WERI-Rb-1 (cell line): ENCODE measurements at regions not wholly inside any gene's neighbourhood (a gene's known extent, or its start where the extent isn't known, plus 50 kb on each side); places are given as distances from the start of the nearest gene placed in this dataset.
A peak's percentile ranks its signal among the peaks of the same experiment; 100 is the strongest.

Experiments
- DNase-seq: peaks from one replicate; pipeline ENCODE4 v3.0.0-alpha.2; 2020
- H3K27ac ChIP-seq: fragments of 250-450 bp; sonication (Bioruptor Pico); 2 replicates; pipeline ENCODE4 v1.5.1; 2020; ENCODE audit warnings: mild to moderate bottlenecking, moderate library complexity
- H3K27me3 ChIP-seq: fragments of 250-450 bp; sonication (Bioruptor Pico); 2 replicates; pipeline ENCODE4 v1.5.1; 2021; ENCODE audit warnings: mild to moderate bottlenecking, low read depth, moderate library complexity; ENCODE audit not compliant: insufficient read depth, severe bottlenecking
- H3K36me3 ChIP-seq: fragments of 250-450 bp; sonication (Bioruptor Pico); 2 replicates; pipeline ENCODE4 v1.5.1; 2020; ENCODE audit warnings: mild to moderate bottlenecking, moderate library complexity
- H3K4me3 ChIP-seq: 2 replicates; pipeline ENCODE4 v1.5.1; 2011; ENCODE audit warnings: low read depth, mild to moderate bottlenecking, control low read depth, low read length
- H3K9me3 ChIP-seq: fragments of 250-450 bp; sonication (Bioruptor Pico); 2 replicates; pipeline ENCODE4 v1.5.1; 2021; ENCODE audit warnings: mild to moderate bottlenecking, moderate library complexity; ENCODE audit not compliant: severe bottlenecking
- TF ChIP-seq, protein P1 (sequence below): IDR thresholded peaks from 2 replicates; pipeline ENCODE4 v1.5.1; 2011; ENCODE audit warnings: low read depth, mild to moderate bottlenecking, control low read depth, inconsistent platforms, low read length

DNA sequence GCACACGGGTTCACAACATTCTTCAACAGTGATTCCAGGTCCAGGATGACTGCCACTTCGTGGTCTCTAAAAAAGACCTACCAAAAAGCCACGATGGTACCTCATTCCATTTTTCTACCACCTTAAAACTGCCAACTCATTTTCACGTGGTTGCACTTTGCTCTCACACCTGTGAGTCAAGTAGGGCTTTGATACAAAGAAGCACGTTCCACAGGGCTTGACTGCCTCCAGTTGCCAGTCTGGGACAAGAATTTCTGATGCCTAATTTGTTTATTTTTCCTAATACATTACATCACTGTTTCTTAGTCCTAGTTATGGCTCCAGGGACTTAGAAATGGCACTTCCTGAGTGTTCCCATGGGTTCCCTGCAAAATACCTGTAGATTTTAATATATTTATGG is 911.6 kb upstream of the EEF2KMT start:
- Histone ChIP-seq H3K27ac (no peak overlapping the region), H3K36me3 (no peaks in the 10 kb centered on the region), H3K4me3 (no peak overlapping the region), H3K9me3 (no peaks in the 10 kb centered on the region), H3K27me3 (no peaks in the 10 kb centered on the region)
- no peak for DNase-seq
- TF ChIP-seq, protein P1, sequence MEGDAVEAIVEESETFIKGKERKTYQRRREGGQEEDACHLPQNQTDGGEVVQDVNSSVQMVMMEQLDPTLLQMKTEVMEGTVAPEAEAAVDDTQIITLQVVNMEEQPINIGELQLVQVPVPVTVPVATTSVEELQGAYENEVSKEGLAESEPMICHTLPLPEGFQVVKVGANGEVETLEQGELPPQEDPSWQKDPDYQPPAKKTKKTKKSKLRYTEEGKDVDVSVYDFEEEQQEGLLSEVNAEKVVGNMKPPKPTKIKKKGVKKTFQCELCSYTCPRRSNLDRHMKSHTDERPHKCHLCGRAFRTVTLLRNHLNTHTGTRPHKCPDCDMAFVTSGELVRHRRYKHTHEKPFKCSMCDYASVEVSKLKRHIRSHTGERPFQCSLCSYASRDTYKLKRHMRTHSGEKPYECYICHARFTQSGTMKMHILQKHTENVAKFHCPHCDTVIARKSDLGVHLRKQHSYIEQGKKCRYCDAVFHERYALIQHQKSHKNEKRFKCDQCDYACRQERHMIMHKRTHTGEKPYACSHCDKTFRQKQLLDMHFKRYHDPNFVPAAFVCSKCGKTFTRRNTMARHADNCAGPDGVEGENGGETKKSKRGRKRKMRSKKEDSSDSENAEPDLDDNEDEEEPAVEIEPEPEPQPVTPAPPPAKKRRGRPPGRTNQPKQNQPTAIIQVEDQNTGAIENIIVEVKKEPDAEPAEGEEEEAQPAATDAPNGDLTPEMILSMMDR = no peak

DNA sequence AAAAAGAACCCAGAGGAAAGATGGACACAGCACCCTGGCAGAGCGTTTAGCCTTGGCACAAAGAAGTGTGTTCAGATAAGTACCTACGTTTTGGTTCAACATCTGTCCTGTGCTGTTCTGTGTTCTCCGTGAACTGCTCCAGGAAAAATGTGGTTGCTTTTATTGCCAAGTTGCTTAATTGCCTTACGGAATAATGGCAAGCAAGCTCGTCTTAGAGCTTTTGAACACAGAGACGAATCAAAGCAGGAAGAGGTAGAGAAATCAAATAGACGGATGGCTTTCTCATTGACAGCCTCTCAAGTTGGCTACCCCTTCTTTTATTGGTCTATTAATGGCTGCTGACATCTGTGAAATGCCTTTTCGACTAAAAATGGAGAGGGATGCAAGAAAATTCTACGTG is 911.1 kb upstream of the EEF2KMT start:
- TF ChIP-seq, protein P1 = no peak
- Histone ChIP-seq H3K4me3 (no peak overlapping the region), H3K36me3 (no peaks in the 10 kb centered on the region), H3K27ac (no peak overlapping the region), H3K27me3 (no peaks in the 10 kb centered on the region), H3K9me3 (no peaks in the 10 kb centered on the region)
- no peak for DNase-seq

- no peak overlapping the region for H3K4me3 ChIP-seq
- DNase-seq = no peak
- no peak overlapping the region for H3K27ac ChIP-seq
- no peaks in the 10 kb centered on the region for H3K27me3 ChIP-seq
- TF ChIP-seq, protein P1 = no peak
- no peaks in the 10 kb centered on the region for H3K9me3 ChIP-seq
- H3K36me3 ChIP-seq = no peaks in the 10 kb centered on the region
Measured at GRCh38 chr16:5993356-5993755, 895.8 kb upstream of the EEF2KMT start.

- Histone ChIP-seq H3K27me3 (no peaks in the 10 kb centered on the region), H3K9me3 (no peaks in the 10 kb centered on the region), H3K27ac (no peak overlapping the region), H3K36me3 (no peaks in the 10 kb centered on the region), H3K4me3 (peak overlapping the region; percentile 26; the same call in 1 of the 2 replicates)
- TF ChIP-seq, protein P1 = no peak
- DNase-seq = peak; percentile 52
Measured at GRCh38 chr16:5982979-5983378, 885.4 kb upstream of the EEF2KMT start.

- H3K27me3 ChIP-seq = no peaks in the 10 kb centered on the region
- no peaks in the 10 kb centered on the region for H3K36me3 ChIP-seq
- TF ChIP-seq, protein P1 = no peak
- no peak overlapping the region for H3K4me3 ChIP-seq
- H3K9me3 ChIP-seq = no peaks in the 10 kb centered on the region
- H3K27ac ChIP-seq = no peak overlapping the region
- DNase-seq = no peak
Measured at GRCh38 chr16:5979905-5980550, 882.4 kb upstream of the EEF2KMT start.

GRCh38 chr16:5977329-5977728 is 879.7 kb upstream of the EEF2KMT start:
- TF ChIP-seq, protein P1 = no peak

More at GRCh38 chr16:5977329-5977728, 879.7 kb upstream of the EEF2KMT start:
- Histone ChIP-seq H3K27me3 (no peaks in the 10 kb centered on the region), H3K36me3 (no peaks in the 10 kb centered on the region), H3K27ac (no peak overlapping the region), H3K4me3 (no peak overlapping the region), H3K9me3 (no peaks in the 10 kb centered on the region)
- DNase-seq = no peak
